Left colon (tissue), 2 donors: ENCODE measurements at regions not wholly inside any gene's neighbourhood (a gene's known extent, or its start where the extent isn't known, plus 50 kb on each side); places are given as distances from the start of the nearest gene placed in this dataset.
"Not testable (repeated sequence)": the region's sequence is repeated elsewhere in the genome, so short reads cannot be mapped to it uniquely, and the experiment has no call there.

Source experiments
- ATAC-seq: fragments of 200-7000 bp; cut with Tn5 transposase; one replicate; pipeline ENCODE4 v1.9.1; 2020; ENCODE audit warnings: mild to moderate bottlenecking, moderate library complexity
- DNase-seq, 2 donors: peaks; one replicate each; pipeline ENCODE4 v3.0.0-alpha.2; 2020
- intact Hi-C, 2 donors: fragments of 100-400 bp; cut with DNase I in 1 of 2; cut with micrococcal nuclease in 1 of 2; formaldehyde crosslinking; loops; one replicate each; pipeline versions ENCODE4 v1.11.2 to v1.14.0; 2022; cut with DNase I, micrococcal nuclease
- donor health status: DM: no; HTN: no; CAD: no.
- donor health status: DM: yes; HTN: yes; CAD: no.

DNA sequence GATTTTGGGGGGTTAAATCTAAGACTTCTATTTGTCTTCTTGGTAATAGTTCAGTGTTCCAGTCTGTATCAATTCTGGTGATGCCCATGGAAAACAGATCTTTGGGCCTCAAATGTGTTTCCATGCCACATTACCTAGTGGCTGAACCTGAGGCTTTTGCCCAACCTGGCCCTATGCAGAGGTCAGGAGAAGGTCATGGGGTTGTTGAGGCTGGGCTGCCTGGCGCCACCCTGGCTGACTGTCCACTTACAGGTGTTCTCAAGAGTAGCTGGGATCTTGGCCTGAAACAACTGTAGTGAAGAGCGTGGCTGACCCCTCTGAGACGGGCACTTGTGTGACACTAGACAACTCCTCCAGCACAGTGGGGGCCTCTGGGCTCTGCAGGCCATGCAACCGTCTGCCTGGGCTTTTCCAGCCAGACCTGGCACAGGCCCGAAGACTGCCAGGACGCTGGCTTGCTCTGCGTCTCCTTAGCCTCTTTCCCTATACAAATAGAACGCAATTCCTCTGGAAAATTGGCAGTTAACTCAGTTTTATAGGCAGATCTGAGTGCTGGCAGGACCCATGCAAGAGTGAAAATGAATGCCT lies 127.8 kb downstream of the TRIM43 start:
- no peak for ATAC-seq

DNA sequence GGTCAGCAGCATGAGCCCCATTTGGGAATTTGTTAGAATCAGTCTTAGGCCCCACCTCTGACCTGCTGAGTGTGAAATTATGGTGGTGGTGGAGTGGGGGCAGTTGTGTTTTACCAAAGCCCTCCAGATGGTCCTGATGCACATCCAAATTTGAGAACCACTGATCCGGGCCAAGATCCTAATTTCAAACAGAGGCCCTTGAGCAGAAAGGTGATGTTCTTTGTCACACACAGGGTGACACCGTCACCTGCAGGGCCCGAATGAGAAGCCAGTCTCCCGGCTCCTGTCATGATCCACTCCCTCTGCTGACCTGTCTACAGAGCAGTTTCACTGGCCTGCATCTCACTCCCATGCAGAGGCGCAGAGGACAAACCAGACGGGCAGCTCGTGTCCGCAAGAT lies 129.9 kb downstream of the TRIM43 start:
- no peak for ATAC-seq
- no peak for DNase-seq
- intact Hi-C loops: no loop called here

More for the DNA sequence above, 127.8 kb downstream of the TRIM43 start:
- DNase-seq: no peak
- intact Hi-C loops: no loop called here

GRCh38 chr2:95722131-95722697 lies 130.4 kb downstream of the TRIM43 start:
- intact Hi-C loops: no loop called here
- DNase-seq (no peak), ATAC-seq (no peak)

- DNase-seq, intact Hi-C loops, ATAC-seq: not testable (repeated sequence)
Measured at GRCh38 chr2:95723627-95724210, 131.9 kb downstream of the TRIM43 start.

DNA sequence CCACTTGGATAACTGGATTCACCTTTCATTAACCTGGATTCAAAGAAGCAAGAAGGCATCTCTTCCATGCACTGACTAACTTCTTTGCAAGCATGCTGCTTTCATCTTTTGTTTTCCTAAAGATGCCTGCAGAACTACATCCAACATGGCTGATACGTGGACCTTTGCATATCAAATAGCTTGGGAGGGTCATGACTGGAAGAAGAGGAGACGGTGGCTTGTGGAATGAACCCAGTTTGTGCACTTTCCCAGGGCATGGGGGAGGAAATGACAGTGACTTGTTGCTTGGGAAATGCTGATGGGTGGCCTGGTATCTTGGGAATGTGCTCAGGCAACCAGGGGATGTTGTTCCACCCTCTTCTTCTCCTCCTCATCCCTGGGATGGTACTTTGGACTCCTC lies 133.4 kb downstream of the TRIM43 start:
- ATAC-seq, DNase-seq, intact Hi-C loops: not testable (repeated sequence)

DNA sequence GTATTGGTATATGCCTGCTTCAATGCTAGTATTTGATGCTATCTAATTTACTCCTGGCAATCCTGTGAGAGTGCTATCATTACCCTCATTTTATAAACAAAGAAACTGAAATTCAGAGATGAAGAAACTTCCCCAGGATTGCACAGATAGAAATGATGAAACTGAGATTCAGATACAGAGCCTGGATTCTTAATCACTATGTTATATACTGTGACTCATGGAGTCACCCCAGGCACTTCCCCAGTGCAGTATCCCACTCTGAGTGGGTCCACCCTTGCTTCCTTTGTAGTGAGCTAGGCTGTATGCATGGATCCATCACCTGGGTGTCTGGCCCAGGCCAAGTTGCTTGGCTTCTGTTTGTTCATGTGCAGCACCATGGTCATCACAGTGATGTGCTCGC lies 133.9 kb downstream of the TRIM43 start:
- ATAC-seq, intact Hi-C loops, DNase-seq: not testable (repeated sequence)

DNA sequence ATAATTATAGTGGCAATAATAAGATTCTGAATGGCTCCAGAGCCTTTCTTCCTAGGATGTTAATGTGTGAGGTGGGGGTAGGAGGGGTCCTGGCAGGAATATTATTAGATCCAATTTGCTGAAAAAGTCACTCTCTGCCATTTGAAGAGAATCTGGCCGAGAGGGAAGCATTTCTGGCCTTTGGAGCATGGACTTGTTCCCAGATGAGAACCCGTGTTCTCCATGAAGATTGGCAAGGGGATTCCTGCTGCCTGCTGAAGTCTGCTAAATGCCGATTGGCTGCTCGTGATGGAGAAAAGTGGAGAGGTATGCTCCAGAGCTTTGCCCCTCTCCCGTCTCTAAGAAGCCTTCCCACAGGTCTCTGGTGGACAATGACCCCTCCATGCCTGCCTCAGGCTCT lies 135.6 kb downstream of the TRIM43 start:
- intact Hi-C loops, ATAC-seq, DNase-seq: not testable (repeated sequence)

GRCh38 chr2:95728878-95729596 lies 137.2 kb downstream of the TRIM43 start:
- DNase-seq (peak; percentile 52 to 65), ATAC-seq (peak; percentile 99)
- intact Hi-C loops: no loop called here

- ATAC-seq (no peak), DNase-seq (no peak)
- intact Hi-C loops: no loop called here
Measured at GRCh38 chr2:95729597-95729955, 137.8 kb downstream of the TRIM43 start.

DNA sequence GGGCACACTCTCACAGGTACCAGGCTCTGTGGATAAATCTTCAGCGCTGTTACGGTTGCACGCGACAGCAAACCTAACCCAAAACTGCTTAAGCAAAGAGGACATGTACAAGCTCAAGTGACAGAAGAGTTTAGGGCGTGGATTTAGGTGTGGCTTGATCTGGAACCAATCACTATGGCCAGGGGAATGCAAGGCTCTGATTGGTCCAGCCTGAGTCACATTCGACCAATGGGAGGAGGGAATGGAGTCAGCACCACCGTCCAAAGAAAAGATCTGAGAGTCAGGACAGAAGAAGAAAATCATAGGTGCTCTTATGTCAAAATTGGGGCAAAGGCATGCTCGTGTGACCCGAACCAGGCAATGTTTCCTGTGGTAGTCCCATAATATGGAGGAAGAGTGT lies 139.0 kb downstream of the TRIM43 start:
- ATAC-seq: no peak
- intact Hi-C loops: no loop called here

GRCh38 chr2:95734976-95735890 lies 143.4 kb downstream of the TRIM43 start:
- no peak for DNase-seq
- no peak for ATAC-seq
- intact Hi-C loops: no loop called here

More for the DNA sequence above, 139.0 kb downstream of the TRIM43 start:
- DNase-seq: no peak

- DNase-seq (no peak), ATAC-seq (no peak)
- intact Hi-C loops: no loop called here
Measured at GRCh38 chr2:95738301-95738700, 146.5 kb downstream of the TRIM43 start.

DNA sequence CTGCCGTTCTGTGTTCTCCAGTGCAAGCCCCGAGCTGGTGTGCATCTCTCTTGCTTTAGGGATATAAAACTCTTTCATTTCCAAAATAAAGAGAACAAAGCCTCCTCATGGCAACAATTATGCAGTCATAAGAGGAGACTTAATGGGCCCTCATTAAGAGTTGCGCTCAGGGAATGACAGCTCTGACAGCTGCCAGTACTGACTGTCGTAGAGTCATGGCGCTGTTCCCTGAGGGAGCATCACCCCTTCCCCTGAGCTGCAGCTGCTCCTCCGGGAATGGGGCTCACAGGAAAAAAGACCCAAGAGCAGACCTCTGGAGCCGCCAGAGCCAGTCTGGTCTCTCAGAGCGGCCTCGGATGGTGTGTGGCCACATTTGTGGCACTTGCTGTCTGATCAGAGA lies 160.3 kb downstream of the TRIM43 start:
- intact Hi-C loops, ATAC-seq, DNase-seq: not testable (repeated sequence)

GRCh38 chr2:95753812-95754211 lies 162.0 kb downstream of the TRIM43 start:
- DNase-seq, intact Hi-C loops, ATAC-seq: not testable (repeated sequence)

GRCh38 chr2:95754213-95754612 lies 162.4 kb downstream of the TRIM43 start:
- ATAC-seq, DNase-seq, intact Hi-C loops: not testable (repeated sequence)

DNA sequence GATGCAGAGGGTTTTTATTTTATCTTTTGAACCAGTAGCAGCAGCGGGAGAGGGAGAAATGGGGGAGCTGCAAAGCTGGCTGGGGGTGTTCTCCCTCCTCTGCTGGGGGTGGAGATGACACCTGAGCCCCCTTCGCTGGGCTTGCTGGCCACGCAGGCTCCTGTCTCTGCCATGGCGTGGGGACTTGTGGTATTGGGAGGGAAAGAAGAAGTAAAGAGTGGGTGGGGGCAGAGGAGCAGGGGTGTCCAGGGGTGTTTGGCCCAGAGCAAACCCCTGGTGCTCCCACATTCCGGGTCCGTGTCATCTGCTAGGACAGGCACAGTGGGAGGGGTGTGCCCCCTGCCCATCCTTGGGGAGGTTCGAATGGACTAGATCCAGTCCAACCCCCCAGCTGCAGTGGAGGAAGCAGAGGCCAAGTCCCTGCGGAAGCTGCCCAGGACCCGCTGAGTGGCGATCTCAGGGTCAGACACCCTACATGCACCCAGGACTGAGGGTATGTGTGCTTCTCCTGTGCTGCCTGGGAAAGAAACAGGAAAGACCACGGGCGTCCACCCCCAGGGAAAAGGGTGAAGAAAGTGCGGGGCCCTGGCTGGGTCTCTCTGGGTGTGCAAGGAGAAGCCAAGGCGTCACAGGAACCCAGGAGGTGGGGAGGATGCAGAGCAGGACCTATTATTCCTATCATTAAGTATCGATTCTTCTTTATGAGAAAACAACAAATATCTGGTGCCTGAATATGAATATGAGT lies 163.2 kb downstream of the TRIM43 start:
- DNase-seq, ATAC-seq, intact Hi-C loops: not testable (repeated sequence)

DNA sequence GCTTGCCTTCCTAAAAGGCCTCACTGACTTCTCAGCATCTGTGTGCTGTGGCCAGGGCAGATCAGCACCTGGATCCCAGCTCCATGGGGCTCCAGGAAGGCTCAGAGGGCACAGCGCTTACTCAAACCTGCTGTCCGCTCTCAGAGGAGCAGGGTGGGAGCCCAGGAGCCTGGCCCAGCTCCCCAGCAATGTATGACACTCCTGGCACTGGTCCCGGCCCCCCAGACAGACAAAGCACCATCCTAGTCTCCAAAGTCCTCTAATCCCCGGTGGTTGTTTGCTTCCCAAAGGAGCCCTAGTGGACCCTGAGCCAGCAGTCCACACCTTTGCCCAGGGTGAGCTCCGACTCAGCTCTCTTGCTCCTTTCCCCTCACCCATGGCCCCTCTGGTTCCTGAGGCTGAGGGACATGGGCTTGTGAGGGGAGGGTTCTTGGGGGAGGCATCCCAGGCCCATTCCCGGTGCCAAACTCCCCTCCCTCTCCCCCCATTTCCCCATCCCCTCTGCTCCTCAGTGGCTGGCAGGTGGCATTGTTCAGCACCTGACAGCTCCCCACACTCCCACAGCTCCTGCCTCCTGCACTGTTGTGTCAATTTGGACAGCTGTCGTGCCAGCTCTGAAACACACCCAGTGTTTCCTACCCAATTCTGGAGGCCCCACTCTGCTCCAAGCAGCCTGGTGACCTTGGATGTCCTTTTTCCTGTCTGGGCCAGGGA lies 164.3 kb downstream of the TRIM43 start:
- DNase-seq, ATAC-seq, intact Hi-C loops: not testable (repeated sequence)
